Stimulated activated CD4-positive, alpha-beta T cell treated with anti-CD3 and anti-CD28 coated beads, Interleukin-15, amount 100 ng/mL, for 1 hour (primary cell): ENCODE measurements at regions not wholly inside any gene's neighbourhood (a gene's known extent, or its start where the extent isn't known, plus 50 kb on each side); places are given as distances from the start of the nearest gene placed in this dataset.
"Not testable (repeated sequence)": the region's sequence is repeated elsewhere in the genome, so short reads cannot be mapped to it uniquely, and the experiment has no call there.

ENCODE experiments used
- DNase-seq, 2 donors: peaks; one replicate each; pipeline ENCODE4 v3.0.0-alpha.2; 2020; ENCODE audit warnings: low read depth in 1 of 2, low spot score in 1 of 2

DNA sequence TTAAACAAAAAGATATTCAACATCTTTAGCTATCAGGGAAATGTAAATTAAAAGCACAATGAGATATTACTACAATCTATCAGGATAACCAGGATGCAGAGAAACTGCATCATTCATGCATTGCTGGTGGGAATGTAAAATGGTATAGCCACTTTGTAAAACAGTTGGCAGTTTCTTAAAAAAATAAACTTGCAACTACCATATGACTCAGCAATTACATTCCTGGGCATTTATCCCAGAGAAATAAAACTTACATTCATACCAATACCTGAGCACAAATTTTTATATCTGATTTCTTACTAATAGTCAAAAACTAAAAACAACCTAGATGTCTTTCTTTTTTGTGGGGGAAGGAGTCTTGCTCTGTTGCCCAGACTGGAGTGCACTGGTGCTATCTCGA lies 190.3 kb upstream of the TAB2 start:
- no peak for DNase-seq

DNA sequence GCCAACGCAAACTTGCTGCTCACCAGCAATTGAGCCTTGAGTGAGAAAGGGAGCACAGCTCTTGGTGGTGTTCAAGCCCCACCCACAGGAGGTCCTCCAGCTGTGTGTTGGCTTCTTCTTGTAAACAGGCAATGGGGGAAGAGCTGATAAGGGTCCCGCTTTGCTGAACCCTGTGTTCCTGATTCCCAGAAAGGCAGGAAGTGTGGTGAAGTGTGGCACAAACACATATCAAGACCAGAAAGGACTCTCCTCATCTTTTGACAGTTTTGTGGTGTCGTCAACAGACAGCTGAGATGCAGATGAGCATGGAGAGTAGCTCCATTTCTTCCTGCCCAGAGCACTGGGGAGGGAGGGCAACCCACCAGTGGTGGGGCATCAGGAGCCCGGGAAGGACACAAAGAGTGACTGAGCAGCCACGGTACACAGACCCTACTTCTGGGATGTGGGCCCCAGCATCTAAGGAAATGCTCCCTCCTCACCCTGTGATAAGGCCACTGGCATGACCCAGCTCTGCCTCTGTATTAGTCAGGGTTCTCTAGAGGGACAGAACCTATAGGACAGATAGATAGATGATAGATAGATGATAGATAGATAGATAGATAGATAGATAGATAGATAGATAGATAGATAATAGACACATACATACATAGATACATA lies 188.9 kb upstream of the TAB2 start:
- DNase-seq = peak in 1 of 2 donors; percentile 12

DNA sequence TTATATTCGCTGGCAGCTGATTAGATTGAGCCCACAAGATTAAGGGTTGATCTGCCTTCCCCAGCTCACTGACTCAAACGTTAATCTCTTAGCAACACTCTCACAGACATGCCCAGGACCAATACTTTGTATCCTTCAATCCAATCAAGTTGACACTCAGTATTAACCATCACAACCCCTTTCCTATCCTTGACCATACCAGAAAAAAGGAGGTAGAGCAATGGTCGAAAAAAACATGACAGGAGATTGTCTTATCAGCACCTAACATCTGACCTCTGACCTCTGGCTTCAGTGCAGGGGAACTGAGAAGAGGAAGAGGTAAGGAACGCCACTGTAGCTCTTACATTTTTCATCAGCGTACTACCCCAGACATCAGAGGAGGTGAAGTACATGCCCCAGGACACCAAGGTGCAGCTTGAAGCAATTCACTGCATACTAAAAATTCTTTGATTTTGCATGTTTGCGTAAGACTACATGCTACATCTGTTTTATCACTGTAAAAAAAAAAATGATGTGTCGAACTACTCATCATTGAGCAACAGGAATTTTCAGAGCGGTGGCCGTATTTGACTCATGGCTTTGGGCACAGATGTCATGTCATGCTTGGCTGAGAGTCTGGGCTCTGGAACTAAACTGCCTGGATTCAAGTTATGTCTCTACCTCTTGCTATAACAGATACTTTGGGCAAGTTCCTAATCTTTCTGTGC lies 188.0 kb upstream of the TAB2 start:
- DNase-seq = no peak

DNA sequence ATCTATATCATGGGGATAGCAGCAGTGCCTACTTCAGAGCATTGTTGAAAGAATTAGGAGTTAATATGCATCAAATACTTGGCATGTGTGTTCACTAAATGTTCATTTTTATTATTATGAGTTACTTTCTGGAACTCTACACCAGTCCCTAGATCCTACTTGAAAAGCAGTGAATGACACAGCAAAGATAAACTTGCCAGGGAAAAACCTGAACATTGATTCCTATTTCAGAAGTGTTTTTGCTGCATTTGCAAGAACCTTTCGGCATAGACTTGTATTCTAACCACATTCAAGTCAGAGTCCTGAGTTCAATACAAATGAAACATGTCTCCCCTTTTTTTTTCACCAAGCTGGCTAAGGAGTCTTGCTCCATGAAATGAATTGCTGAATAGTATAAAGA lies 187.4 kb upstream of the TAB2 start:
- no peak for DNase-seq

DNA sequence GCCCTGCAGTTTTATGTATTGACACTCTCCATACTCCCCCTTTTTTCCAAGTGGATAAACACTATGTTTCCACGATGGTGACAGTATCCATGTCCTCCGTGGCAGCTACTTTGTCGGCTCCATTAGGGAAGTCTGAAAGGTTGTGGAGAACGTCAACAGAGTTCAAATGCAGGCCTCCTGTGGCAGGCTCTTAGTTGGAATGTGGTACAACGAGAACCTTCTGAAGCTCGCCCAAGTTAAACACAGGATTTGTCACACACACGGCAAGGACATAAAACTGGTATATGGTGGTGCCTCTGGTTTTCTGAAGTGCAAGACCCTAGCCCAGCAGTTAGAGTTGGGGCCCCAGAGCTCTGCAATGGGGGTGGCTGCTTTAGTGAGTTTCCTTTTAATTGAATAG lies 187.0 kb upstream of the TAB2 start:
- no peak for DNase-seq

DNA sequence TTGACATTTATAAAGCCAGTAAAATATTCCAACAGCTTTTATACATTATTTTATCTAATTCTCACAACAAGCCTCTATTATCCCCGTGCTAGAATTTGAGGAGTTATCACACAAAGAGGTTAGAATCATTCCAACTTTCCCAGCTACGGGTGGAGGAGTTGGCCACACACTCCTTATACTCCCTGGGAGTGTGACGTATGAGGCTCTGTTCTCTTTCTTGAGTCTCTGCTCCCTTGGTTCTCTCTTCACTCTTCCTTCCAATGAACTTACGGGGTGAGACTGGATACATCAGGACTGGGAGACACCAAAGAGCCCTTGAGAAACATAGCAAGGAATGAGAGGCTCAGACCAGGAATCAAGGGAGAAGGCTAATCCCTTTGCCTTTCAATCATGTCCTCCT lies 185.6 kb upstream of the TAB2 start:
- DNase-seq = no peak

DNA sequence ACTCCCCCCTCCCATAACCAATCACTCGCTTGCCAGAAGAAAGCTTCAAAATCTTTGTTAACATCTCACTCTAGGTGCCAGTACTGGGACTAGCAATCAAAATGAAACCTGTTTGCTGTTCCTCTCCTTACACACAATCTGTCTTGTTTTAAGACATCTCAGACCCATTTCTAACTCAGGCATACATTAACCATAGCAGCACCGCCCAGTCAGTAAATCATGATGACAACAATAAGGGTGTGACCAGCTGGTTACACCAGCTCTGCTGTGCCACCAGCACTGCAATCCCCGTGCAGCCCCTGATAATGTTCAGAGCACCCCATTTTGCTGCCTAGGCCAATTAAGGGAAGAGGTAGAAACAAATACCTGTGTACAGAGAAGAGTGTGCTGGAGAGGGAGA lies 185.2 kb upstream of the TAB2 start:
- DNase-seq = no peak

DNA sequence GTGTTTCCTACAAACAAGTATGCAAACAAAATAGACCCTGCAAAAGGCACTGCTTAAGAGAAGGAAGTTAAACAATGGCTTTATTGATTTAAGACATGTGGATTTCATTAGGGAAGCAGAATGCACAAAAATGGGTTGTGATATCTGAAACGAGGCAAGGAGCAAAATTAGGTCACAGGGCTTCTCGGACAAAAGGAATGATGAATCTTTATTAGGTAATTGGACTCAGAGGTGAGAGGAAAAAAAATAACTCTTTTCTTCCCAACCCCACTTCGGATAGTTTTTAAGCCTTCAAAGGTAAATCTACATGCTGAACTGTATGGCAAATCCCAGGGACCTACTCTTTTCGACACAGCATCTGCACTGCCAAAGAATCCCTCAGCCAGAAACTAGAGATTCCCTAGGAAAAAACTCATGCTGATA lies 183.0 kb upstream of the TAB2 start:
- DNase-seq = no peak

DNA sequence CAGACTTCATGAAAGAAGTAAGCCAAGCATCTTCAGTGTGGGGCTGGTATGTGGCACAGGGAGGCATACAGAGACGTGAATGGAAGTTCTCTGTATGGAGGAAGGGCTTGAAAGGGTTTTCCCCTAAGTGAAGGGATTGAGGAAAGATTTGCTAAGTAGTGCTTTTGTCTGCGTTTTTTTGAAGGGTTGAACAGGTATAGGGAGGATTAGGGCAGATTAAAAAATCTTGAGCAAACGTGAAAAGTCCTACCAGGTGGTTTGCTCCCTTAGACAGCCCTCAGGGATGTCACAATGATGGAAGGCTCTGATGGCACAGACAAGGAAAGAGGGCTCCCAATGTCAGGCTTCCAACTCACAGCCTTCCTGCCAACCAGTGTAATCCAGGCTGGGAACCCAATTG lies 181.7 kb upstream of the TAB2 start:
- no peak for DNase-seq

DNA sequence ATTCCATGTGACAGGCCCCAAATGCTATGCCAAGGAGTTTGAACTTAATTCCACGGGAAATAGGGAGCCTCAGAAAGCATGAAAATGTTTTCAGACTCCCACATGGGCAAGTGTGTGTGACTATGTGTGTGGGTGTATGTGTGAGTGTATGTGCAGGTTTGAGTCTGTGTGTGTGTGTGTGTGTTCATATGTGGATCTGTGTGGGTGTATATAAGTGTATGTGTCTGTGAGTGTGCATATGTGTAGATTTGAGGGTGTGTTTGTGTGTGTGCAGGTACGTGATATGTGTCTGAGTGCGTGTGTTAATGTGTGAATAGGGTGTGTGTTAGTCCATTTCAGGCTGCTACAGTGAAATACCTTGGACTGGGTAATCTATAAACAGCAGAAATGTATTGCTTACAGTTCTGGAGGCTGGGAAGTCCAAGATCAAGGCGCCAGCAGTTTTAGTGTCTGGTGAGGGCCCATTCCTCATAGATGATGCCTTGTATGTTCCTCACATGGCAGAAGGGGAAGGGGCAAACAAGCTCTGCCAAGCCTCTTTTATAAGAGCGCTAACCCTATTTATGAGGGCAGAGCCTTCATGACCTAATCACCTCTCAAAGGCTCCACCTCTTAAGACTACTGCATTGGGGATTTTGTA lies 181.1 kb upstream of the TAB2 start:
- DNase-seq = no peak

DNA sequence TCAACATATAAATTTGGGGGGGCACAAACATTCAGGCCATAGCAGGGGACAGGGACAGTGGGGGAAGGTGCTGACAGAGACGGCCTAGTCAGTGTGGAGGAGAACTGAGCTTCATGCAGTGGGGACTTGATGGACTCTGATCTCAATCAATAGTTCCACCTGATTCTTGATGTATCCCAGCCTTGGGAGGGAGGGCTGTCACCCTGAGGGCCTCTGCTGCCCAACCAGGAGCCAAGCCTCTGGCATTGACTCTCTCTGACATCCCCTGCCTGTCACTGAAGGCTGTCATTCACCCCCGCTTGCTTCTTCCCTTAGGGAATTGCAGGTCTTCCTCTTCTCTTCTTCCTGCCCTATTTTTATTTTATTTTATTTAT lies 180.6 kb upstream of the TAB2 start:
- no peak for DNase-seq

DNA sequence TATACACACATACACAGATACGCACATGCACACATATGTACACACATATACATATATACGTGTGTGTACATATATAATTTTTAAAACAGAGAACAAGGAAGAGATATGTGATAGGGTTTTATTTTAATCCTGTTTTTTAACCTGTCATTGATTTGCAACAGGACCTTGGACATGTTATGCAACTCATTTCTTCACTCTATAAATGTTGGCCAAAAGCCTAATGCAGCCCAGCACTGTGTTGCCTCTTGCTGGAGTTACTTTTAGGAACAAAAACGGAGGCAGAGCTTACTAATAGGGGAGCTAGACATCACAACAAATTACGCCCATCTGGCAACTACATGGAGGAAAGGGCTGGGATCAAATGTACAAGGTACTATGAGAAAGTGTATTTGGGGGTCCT lies 179.9 kb upstream of the TAB2 start:
- DNase-seq = no peak

DNA sequence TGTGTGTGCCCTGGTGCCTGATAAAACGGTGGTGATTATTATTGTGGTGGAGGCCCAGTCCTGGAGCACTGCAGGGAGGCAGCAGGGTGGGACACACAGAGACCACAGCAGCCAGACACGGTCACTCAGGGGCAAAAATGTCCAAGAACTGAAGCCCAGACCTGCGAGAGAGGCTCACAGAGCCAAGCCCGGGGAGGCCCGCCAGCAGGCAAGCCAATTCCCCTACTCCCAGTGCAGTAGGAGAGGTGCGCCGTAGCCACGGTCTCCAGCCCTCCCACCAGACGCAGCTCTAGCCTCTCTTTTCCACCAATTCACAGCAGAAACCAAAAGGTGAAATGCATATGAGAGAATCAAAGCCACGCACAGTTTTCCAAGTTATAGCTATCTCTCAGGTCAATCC lies 179.4 kb upstream of the TAB2 start:
- no peak for DNase-seq

DNA sequence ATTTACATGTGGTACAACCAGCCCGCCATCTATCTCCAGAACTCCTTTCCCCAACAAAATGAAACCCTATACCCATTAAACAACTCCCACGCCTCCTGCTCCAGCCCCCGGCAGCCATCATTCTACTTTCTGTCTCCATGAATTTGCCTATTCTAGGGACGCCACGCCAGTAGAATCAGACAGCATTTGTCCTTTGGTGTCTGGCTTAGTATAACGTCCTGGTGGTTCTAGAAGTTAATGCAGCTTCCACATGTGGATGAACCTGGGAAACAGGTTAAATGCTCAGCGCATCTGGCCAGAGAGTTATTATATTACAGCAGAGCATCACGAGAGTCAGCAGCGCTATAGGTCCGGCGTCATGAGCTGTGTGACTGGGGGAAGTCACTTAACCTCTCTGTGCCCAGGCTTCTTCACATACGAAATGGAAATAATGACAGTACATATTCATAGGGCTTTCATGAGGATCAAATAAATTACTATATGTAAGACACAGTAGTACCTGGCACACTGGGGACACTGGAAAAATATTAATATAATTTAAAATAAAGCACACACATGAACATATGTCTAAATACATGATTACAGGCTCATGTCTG lies 178.7 kb upstream of the TAB2 start:
- no peak for DNase-seq

DNA sequence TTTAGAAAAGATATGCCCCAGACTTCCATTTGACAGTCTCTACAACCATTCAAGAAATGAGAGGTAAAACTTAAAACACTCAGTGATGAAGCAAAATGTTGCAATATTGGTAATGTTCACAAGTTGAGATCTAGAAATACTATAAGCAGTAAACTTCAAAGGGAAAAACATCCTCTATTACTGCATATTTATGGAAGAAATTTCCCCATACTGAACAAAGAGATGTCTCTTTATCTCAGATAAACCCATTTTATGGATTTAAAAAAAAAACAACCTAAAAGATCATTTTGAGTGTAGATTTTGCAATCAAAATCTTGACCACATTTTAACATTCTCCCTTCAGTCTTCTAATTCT lies 177.8 kb upstream of the TAB2 start:
- DNase-seq = no peak

DNA sequence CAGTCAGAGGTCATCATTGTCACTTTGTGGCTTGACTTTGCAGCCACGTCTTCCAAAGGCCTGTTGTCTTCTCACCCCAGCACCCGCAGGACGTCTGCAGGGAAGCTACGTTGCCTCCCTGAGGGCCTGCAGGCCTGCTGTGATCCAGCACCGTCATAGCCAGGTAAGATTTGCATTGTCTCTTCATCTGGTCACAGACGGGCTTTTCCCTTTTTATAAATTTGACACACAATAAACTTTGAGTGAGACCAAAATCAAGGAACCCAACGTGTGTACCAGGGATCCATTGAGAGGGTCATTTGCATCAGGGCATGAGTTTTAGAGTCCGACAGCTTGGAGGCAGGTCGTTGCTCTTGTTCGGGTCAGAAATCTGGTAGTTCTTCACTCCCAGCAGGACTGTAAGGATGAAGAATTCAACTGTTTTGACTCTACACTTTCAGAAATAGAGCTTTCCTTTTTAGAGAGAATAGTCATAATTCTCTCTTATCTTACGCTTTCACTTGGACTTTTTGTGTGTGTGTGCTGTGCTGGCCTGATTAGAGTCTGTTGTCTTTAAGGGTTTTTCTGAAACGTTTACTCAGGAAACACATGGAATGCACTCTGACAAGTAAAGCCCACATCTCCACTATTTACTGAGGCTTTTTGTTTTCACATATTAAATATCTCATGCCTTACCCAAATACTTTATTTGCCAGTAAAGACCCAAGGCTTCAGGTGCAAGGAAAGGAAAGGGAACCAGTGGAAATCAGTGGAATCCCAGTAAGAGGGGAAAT lies 177.2 kb upstream of the TAB2 start:
- no peak for DNase-seq

DNA sequence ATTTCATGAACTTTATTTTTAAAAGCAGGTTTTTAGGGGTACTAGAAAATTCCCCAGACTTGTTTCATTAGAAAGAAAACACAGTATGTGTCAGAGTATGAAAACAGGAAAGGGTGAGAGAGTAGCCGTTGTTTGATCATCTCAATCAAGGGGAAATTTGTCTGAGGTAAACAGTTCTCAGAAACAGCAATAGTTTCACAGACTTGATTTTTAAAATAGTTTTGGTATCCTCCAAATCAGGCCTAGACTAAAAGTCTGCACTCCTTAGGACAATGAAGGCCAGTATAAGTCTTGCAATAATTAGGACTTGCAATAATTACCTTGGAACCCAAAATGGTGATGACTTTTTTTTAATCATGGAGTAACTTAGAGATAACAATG lies 176.6 kb upstream of the TAB2 start:
- no peak for DNase-seq

DNA sequence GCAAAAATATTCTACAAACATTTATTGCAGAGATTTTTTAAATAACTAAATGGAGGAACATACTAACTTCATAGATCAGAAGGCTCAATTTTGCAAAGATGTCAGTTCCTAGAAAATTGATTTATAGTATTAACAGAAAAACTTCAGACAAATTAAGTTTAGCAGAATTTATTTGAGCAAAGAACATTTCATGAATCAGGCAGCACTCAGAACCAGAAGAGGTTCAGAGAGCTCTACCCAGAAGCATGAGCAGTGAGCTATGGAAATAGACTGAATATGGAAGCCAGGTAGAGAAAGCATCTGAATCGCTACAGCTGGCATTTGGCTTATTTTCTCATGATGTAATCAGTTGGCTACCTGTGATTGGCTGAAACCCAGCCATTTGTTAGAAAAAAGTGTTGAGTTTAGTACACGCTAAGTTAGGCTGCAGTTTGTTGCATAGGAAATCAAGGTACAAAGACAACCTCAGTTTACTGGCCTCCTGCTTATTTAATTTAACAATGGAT lies 174.5 kb upstream of the TAB2 start:
- DNase-seq = no peak

DNA sequence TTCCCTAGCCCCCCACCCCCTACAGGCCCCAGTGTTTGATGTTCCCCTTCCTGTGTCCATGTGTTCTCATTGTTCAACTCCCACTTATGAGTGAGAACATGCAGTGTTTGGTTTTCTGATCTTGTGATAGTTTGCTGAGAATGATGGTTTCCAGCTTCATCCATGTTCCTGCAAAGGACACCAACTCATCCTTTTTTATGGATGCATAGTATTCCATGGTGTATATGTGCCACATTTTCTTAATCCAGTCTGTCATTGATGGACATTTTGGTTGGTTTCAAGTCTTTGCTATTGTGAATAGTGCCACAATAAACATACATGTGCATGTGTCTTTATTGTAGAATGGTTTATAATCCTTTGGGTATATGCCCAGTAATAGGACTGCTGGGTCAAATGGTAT lies 171.7 kb upstream of the TAB2 start:
- not testable (repeated sequence) for DNase-seq

DNA sequence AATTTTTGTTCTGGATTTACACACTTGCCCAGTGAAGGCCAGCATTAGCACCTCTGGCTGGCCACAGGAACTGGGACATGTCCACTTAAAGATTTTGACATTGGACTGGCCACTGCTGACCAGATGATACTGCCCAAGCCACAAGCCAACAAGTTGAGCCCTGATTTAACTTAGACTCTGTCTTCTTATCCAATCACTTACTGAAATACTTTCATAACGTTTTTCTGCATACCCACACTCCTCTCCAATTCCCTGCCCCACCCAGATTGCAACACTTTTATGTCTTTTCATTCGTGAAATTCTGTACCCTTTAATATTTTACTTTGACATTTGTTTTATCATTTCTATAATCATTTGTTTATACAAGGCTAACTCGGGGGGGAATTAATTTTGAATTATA lies 170.3 kb upstream of the TAB2 start:
- DNase-seq = no peak

DNA sequence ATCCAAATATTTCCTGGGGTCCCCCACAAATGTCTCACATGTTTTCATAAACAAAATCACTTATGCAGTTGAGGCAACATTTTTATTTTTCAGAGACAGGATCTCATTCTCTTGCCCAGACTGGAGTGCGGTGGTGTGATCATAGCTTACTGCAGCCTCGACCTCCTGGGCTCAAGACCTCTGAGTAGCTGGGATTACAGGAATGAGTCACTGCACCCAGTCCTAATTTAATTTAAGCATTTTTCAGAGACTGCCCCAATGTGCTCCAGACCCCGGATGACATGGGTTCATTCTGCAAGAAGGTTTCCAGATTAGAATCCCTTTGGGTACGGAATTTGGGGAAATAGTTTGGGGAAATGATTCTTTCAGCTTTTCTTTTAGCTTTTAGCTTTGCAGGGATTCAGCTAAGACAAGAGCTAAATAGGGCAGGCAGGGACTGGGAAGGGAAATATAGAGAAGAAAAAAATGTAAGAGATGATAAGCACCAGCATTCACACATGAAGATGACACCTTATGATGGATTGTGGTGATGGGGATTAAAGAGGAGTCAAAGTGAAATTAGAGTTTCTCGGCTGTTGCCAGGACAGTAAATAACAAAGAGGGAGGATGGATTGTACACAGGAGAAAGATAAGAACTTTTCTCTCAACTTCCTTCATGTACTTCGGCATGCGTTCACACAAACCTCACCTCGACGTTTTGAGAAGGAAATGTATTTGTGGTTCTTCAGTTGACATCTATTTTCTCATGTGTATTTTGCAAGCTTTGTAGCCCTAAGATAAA lies 169.4 kb upstream of the TAB2 start:
- no peak for DNase-seq
